LNCAP (cell line): ENCODE measurements at regions not wholly inside any gene's neighbourhood (a gene's known extent, or its start where the extent isn't known, plus 50 kb on each side); places are given as distances from the start of the nearest gene placed in this dataset.

Source experiments
- CTCF ChIP-seq: fragments of 450-650 bp; IDR thresholded peaks from 2 replicates; pipeline ENCODE4 v1.5.1; 2017; ENCODE audit warnings: mild to moderate bottlenecking

GRCh38 chr2:11925295-11926066 is 179.0 kb downstream of the LPIN1 start:
- TF ChIP-seq CTCF = no peak

GRCh38 chr2:11930211-11930761 is 183.9 kb downstream of the LPIN1 start:
- no peak for TF ChIP-seq CTCF

GRCh38 chr2:11932048-11932512 is 185.6 kb downstream of the LPIN1 start:
- TF ChIP-seq CTCF = no peak

GRCh38 chr2:11932962-11933361 is 186.5 kb downstream of the LPIN1 start:
- no peak for TF ChIP-seq CTCF

- TF ChIP-seq CTCF = no peak
Observed at GRCh38 chr2:11933854-11934253, 187.4 kb downstream of the LPIN1 start.

- no peak for TF ChIP-seq CTCF
Observed at GRCh38 chr2:11936761-11937160, 190.3 kb downstream of the LPIN1 start.

- TF ChIP-seq CTCF = no peak
Observed at GRCh38 chr2:11938196-11938595, 191.8 kb downstream of the LPIN1 start.
